Loucy (cell line): ENCODE measurements at regions not wholly inside any gene's neighbourhood (a gene's known extent, or its start where the extent isn't known, plus 50 kb on each side); places are given as distances from the start of the nearest gene placed in this dataset.

Experiments used
- H2AFZ ChIP-seq: fragments of 200-600 bp; sonication (generic); 2 replicates; pipeline ENCODE4 v1.6.0; 2016; ENCODE audit warnings: antibody characterized with exemption, mild to moderate bottlenecking, low read length, moderate library complexity
- H3F3A ChIP-seq: fragments of 200-600 bp; 2 replicates; pipeline ENCODE4 v1.6.0; 2016; ENCODE audit warnings: antibody characterized with exemption, low read depth, mild to moderate bottlenecking
- H3K27me3 ChIP-seq: fragments of 200-600 bp; sonication (generic); 2 replicates; pipeline ENCODE4 v1.6.1; 2014; ENCODE audit warnings: low read length, mild to moderate bottlenecking; ENCODE audit not compliant: insufficient read depth, poor library complexity, severe bottlenecking
- H3K36me3 ChIP-seq: fragments of 200-600 bp; sonication (generic); 2 replicates; pipeline ENCODE4 v1.6.1; 2016; ENCODE audit warnings: low read length; ENCODE audit not compliant: insufficient read depth
- H3K4me1 ChIP-seq: fragments of 200-600 bp; sonication (generic); 2 replicates; pipeline ENCODE4 v1.5.1; 2014; ENCODE audit warnings: low read length, mild to moderate bottlenecking; ENCODE audit not compliant: insufficient read depth, poor library complexity, severe bottlenecking
- H3K4me2 ChIP-seq: fragments of 200-600 bp; sonication (generic); 2 replicates; pipeline ENCODE4 v1.6.0; 2014; ENCODE audit warnings: antibody characterized with exemption, low read length, low read depth, mild to moderate bottlenecking; ENCODE audit not compliant: poor library complexity, severe bottlenecking
- H3K4me3 ChIP-seq: fragments of 200-600 bp; sonication (generic); 2 replicates; pipeline ENCODE4 v1.5.1; 2014; ENCODE audit warnings: low read length, mild to moderate bottlenecking, mixed read lengths; ENCODE audit not compliant: poor library complexity, severe bottlenecking
- H3K79me2 ChIP-seq: fragments of 200-600 bp; sonication (generic); 2 replicates; pipeline ENCODE4 v1.6.1; 2014; ENCODE audit warnings: low read length; ENCODE audit not compliant: insufficient read depth
- H3K9ac ChIP-seq: fragments of 200-600 bp; sonication (generic); 2 replicates; pipeline ENCODE4 v1.6.0; 2014; ENCODE audit warnings: mild to moderate bottlenecking, low read depth, low read length, moderate library complexity; ENCODE audit not compliant: poor library complexity, severe bottlenecking
- H3K9me2 ChIP-seq: fragments of 200-600 bp; sonication (generic); replicated peaks from 2 replicates; pipeline ENCODE4 v1.6.1; 2016; ENCODE audit warnings: low read depth, low read length, mixed read lengths
- H3K9me3 ChIP-seq: fragments of 200-600 bp; sonication (generic); 2 replicates; pipeline ENCODE4 v1.6.1; 2014; ENCODE audit warnings: mild to moderate bottlenecking, antibody characterized with exemption, low read length, low read depth; ENCODE audit not compliant: insufficient read depth
- H4K20me1 ChIP-seq: fragments of 200-600 bp; sonication (generic); 2 replicates; pipeline ENCODE4 v1.6.0; 2014; ENCODE audit warnings: antibody characterized with exemption, low read length, mild to moderate bottlenecking; ENCODE audit not compliant: insufficient read depth, poor library complexity, severe bottlenecking
- EZH2phosphoT487 ChIP-seq: fragments of 200-600 bp; IDR thresholded peaks from 2 replicates; pipeline ENCODE4 v1.6.1; 2018; ENCODE audit warnings: antibody characterized with exemption, mild to moderate bottlenecking, moderate library complexity, borderline replicate concordance
- TF ChIP-seq, protein P1 (sequence below): fragments of 200-600 bp; sonication (generic); conservative IDR thresholded peaks from 2 replicates; pipeline ENCODE4 v1.5.1; 2014; ENCODE audit warnings: mild to moderate bottlenecking, antibody characterized with exemption, low read length

DNA sequence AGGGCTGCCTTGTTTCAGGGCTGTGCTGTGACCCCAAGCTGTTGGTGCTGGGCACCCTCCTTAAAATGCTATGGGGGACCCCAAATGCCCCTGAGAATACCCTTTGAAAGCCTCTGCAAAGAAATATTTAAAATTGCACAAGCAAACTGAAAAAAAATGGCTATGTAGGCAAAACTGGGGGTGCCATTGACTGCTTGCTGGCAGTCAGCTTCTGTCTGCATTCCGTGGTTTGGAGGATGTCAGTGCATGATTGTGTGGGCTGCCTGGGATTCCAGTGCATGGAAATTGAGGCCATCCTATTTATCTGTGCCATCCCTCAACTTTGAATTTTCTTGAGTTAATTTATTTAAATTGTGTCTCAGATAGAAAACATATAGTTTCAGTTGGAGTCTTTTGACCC lies 113.7 kb upstream of the RTL1 start:
- Histone ChIP-seq H2AFZ (no peak overlapping the region), H3K36me3 (no peaks in the 10 kb centered on the region), H3K79me2 (no peaks in the 10 kb centered on the region), H3K9ac (no peak overlapping the region), H3K4me2 (no peak overlapping the region), H3K4me1 (no peaks in the 10 kb centered on the region), H3K4me3 (no peak overlapping the region), H3K9me3 (peaks cover 7% of the 10 kb centered on the region; the same call in 1 of the 2 replicates), H3K27me3 (no peaks in the 10 kb centered on the region), H4K20me1 (no peaks in the 10 kb centered on the region), H3F3A (no peaks in the 10 kb centered on the region), H3K9me2 (no peaks in the 10 kb centered on the region)
- TF ChIP-seq EZH2phosphoT487: no peak
- TF ChIP-seq, protein P1, sequence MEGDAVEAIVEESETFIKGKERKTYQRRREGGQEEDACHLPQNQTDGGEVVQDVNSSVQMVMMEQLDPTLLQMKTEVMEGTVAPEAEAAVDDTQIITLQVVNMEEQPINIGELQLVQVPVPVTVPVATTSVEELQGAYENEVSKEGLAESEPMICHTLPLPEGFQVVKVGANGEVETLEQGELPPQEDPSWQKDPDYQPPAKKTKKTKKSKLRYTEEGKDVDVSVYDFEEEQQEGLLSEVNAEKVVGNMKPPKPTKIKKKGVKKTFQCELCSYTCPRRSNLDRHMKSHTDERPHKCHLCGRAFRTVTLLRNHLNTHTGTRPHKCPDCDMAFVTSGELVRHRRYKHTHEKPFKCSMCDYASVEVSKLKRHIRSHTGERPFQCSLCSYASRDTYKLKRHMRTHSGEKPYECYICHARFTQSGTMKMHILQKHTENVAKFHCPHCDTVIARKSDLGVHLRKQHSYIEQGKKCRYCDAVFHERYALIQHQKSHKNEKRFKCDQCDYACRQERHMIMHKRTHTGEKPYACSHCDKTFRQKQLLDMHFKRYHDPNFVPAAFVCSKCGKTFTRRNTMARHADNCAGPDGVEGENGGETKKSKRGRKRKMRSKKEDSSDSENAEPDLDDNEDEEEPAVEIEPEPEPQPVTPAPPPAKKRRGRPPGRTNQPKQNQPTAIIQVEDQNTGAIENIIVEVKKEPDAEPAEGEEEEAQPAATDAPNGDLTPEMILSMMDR: no peak

DNA sequence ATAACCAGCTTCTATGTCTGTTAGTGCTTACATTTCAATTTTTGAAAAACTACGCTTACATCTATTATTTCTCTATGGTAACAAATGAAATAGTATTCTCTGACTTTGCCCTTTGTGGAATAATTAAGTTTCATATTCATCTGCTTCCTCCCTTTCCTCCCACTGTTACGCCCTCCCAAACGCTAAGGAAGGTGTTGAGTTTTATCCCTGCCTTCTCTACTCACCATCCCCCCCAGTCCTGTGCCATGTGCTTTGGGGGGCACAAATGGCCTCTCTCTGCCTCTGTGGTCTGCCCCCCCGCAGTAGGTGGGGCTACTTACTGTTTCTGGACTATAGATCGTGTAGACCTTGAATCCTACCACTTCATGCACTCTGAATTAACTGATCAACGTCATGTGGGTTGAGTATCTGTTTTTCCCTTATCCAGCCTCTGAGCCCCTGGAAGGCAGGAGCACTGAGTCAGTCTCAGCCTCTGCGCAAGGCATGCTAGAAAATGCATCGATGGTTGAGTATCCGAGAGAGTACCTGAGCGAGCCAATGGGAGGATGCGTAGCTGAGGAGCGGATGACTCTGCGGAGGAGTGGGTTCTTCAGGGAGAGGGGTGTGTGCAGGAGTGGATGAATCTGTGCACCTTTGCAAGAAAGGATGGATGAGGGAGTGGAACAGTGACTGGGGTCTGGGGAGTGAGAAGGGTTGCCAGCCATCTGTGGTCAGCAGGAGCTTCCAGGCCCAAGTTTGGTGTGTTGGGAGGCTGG lies 114.5 kb upstream of the RTL1 start:
- Histone ChIP-seq H2AFZ (no peak overlapping the region), H3K36me3 (no peaks in the 10 kb centered on the region), H3K79me2 (no peaks in the 10 kb centered on the region), H3K4me2 (no peak overlapping the region), H3K27me3 (no peaks in the 10 kb centered on the region), H3K9me2 (no peaks in the 10 kb centered on the region), H3F3A (no peaks in the 10 kb centered on the region), H3K9me3 (peaks cover 7% of the 10 kb centered on the region; the same call in 1 of the 2 replicates), H3K4me1 (no peaks in the 10 kb centered on the region), H3K4me3 (no peak overlapping the region), H3K9ac (no peak overlapping the region), H4K20me1 (no peaks in the 10 kb centered on the region)
- no peak for TF ChIP-seq EZH2phosphoT487
- TF ChIP-seq, protein P1: no peak

DNA sequence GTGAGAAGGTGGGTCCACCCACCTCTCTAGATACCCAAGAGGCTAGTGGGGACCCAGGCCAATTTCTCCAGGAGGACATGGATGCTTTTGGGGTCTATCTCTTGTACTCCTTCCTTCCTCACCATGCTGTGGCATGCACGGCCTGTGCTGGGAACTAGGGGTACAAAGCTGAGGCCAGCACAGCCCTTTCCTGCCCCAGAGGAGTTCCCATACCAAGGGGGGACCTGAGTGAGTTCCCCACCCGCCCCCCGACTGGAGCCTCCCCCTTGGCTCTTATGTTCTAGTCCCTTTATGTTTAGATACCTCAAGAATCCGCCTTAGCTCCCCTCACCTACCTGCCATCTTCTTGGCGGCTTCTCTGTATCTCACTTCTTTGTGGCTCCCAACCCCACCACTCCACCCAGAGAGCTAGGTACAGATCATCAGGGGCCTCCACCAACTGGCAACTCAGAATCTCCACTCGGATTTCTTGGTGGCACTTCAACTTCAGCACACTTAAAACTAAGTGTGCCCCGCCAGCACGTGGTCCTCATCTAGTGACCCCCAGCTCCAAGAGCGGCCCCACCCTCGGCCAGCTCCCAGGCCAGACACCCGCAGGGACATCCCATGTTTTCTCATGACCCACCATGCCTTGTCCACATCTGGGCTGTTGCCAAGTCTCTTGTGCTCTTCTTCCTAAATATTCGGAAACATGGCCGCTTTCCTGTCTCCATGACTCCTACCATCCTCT lies 115.2 kb upstream of the RTL1 start:
- Histone ChIP-seq H4K20me1 (no peaks in the 10 kb centered on the region), H3F3A (no peaks in the 10 kb centered on the region), H3K4me2 (no peak overlapping the region), H3K36me3 (no peaks in the 10 kb centered on the region), H3K9me2 (no peaks in the 10 kb centered on the region), H3K9ac (no peak overlapping the region), H3K4me3 (no peak overlapping the region), H3K9me3 (peaks cover 8% of the 10 kb centered on the region; the same call in 1 of the 2 replicates), H3K4me1 (no peaks in the 10 kb centered on the region), H3K79me2 (no peaks in the 10 kb centered on the region), H3K27me3 (no peaks in the 10 kb centered on the region), H2AFZ (no peak overlapping the region)
- no peak for TF ChIP-seq EZH2phosphoT487
- TF ChIP-seq, protein P1: no peak
